DOHH2 (cell line): ENCODE measurements at regions not wholly inside any gene's neighbourhood (a gene's known extent, or its start where the extent isn't known, plus 50 kb on each side); places are given as distances from the start of the nearest gene placed in this dataset.

ENCODE experiments used
- EZH2phosphoT487 ChIP-seq: fragments of 200-600 bp; sonication (generic); IDR thresholded peaks from 2 replicates; pipeline ENCODE4 v1.6.1; 2017; ENCODE audit warnings: borderline replicate concordance, mild to moderate bottlenecking, antibody characterized with exemption, low read length, moderate library complexity, mixed read lengths
- TF ChIP-seq, protein P1 (sequence below): fragments of 200-600 bp; sonication (generic); IDR thresholded peaks from one replicate; pipeline ENCODE4 v1.5.1; 2014; ENCODE audit warnings: antibody characterized with exemption, mild to moderate bottlenecking, low read depth, low read length; ENCODE audit not compliant: poor library complexity, severe bottlenecking

DNA sequence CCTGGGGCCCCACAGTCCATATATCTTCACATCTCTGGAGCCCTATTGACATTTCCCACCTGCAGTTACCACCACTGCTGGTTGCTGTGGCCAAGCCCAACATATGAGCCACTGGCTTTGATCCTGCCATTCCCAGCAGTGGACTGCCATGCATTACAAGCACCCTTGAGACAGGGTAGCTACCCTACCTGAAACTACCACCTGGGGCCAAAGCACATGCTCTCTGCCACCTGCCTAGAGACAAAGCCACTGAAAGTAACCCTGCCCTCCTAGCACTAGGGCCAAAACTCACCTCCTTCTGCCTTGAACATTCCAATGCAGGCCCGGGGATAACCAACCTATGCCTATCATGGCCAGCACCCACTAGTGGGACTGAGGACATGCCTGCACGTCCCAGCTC lies 255.5 kb upstream of the KHDRBS2 start:
- TF ChIP-seq, protein P1, sequence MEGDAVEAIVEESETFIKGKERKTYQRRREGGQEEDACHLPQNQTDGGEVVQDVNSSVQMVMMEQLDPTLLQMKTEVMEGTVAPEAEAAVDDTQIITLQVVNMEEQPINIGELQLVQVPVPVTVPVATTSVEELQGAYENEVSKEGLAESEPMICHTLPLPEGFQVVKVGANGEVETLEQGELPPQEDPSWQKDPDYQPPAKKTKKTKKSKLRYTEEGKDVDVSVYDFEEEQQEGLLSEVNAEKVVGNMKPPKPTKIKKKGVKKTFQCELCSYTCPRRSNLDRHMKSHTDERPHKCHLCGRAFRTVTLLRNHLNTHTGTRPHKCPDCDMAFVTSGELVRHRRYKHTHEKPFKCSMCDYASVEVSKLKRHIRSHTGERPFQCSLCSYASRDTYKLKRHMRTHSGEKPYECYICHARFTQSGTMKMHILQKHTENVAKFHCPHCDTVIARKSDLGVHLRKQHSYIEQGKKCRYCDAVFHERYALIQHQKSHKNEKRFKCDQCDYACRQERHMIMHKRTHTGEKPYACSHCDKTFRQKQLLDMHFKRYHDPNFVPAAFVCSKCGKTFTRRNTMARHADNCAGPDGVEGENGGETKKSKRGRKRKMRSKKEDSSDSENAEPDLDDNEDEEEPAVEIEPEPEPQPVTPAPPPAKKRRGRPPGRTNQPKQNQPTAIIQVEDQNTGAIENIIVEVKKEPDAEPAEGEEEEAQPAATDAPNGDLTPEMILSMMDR: no peak
- TF ChIP-seq EZH2phosphoT487: no peak
